Neural progenitor cell (in vitro differentiated cells): ENCODE measurements at regions not wholly inside any gene's neighbourhood (a gene's known extent, or its start where the extent isn't known, plus 50 kb on each side); places are given as distances from the start of the nearest gene placed in this dataset.

Experiments
- EZH2 ChIP-seq: fragments of 200-600 bp; sonication (generic); IDR thresholded peaks from 2 replicates; pipeline ENCODE4 v1.6.1; 2017; ENCODE audit warnings: antibody characterized with exemption, mild to moderate bottlenecking, moderate library complexity
- EZH2phosphoT487 ChIP-seq: fragments of 200-600 bp; sonication (generic); IDR thresholded peaks from 2 replicates; pipeline ENCODE4 v1.6.1; 2017; ENCODE audit warnings: antibody characterized with exemption
- TF ChIP-seq, protein P1 (sequence below): fragments of 200-600 bp; sonication (generic); IDR thresholded peaks from 2 replicates; pipeline ENCODE4 v1.5.1; 2017; ENCODE audit warnings: antibody characterized with exemption, mild to moderate bottlenecking

GRCh38 chr5:155480731-155481131 lies 467.2 kb downstream of the KIF4B start:
- TF ChIP-seq, protein P1, sequence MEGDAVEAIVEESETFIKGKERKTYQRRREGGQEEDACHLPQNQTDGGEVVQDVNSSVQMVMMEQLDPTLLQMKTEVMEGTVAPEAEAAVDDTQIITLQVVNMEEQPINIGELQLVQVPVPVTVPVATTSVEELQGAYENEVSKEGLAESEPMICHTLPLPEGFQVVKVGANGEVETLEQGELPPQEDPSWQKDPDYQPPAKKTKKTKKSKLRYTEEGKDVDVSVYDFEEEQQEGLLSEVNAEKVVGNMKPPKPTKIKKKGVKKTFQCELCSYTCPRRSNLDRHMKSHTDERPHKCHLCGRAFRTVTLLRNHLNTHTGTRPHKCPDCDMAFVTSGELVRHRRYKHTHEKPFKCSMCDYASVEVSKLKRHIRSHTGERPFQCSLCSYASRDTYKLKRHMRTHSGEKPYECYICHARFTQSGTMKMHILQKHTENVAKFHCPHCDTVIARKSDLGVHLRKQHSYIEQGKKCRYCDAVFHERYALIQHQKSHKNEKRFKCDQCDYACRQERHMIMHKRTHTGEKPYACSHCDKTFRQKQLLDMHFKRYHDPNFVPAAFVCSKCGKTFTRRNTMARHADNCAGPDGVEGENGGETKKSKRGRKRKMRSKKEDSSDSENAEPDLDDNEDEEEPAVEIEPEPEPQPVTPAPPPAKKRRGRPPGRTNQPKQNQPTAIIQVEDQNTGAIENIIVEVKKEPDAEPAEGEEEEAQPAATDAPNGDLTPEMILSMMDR, result no peak
- TF ChIP-seq EZH2phosphoT487, result no peak
- no peak for TF ChIP-seq EZH2
